ENCODE measurements at regions not wholly inside any gene's neighbourhood (a gene's known extent, or its start where the extent isn't known, plus 50 kb on each side); places are given as distances from the start of the nearest gene placed in this dataset.
A peak's percentile ranks its signal among the peaks of the same experiment; 100 is the strongest.

DNA sequence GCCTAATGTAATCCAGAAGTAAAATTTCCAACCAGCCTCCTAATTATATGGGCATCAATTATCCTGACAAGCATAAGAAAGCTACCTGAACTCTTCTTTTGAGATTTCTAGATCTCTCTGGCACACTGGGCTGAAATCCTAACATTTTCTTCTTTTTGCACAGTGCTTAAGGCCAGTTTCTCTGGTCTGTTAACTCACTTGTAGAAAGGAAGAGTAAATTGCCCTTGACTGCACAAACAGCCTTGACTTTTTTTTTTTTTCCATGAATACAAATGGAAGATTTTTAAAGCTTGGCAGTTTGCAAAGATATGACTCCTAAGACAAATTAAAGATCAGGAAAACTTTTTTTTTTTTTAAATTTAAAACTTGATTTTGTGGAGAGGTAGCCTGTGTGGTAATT lies 291.2 kb upstream of the MON1B start (continued):
- TF ChIP-seq NFE2L2 (conservative IDR thresholded peaks at IDR 0.05; ENCODE audit: low read length) (no peak), HOXB5 (CRISPR knock-in tag; IDR thresholded peaks at IDR 0.05) (no peak), MYC (IDR thresholded peaks at IDR 0.05; ENCODE audit: borderline replicate concordance, low read length) (no peak)
- TF ChIP-seq, protein P1, sequence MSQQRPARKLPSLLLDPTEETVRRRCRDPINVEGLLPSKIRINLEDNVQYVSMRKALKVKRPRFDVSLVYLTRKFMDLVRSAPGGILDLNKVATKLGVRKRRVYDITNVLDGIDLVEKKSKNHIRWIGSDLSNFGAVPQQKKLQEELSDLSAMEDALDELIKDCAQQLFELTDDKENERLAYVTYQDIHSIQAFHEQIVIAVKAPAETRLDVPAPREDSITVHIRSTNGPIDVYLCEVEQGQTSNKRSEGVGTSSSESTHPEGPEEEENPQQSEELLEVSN (IDR thresholded peaks at IDR 0.05; ENCODE audit: borderline replicate concordance, low read depth) = no peak

DNA sequence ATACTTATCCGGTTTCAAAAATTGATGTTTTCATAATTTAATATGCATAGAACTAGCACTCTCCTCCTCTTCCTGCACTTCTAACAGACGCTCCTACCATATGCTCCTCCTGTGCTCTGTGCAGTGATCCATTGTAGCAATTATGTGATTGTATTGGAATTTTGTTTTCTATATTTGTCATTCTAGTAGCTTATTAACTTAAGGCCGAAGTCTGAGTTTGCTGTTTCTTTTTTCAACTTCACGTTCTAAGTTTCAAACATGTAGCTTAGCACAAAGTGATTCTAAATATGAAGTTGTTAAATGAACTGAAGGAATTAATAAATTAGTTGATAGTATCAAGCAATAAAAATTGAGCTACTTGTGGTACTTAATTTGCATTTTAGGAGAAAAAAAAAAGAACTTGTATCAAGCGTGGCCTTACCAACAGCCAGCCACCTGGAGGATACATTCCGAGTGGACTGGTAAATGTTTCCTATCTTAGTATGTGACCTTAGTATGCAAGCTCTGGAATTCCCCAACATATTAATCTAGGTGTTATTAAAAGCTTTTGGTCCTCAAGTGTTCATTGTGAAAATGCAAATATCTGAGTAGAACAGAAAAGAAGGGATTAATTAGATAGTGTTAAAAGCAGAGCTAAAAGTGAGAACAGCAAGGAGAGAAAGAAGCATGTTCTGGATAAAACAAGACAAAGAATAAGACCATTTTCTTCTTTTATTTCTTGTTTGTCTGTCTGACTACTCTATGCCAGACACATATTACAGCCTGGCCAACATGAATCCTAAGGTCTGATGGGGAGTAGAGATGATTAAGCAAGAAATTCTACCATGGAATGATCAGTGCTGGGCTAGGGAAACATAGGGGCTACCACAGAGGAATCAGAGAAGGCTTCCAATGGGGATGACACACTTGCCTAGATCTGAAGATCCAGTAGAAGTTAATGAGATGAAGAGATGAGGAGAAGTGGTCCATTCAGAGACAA lies 290.4 kb upstream of the MON1B start:
- POLR2A ChIA-PET = no interaction called here
- no peak for TF ChIP-seq NPAS2 (CRISPR knock-in tag; IDR thresholded peaks at IDR 0.05; ENCODE audit: borderline replicate concordance)
- no peak for TF ChIP-seq GATA3 (IDR thresholded peaks at IDR 0.05; ENCODE audit: borderline replicate concordance)
- TF ChIP-seq RARB (CRISPR knock-in tag; IDR thresholded peaks at IDR 0.05) = no peak
- no peak for TF ChIP-seq HEYL (CRISPR knock-in tag; IDR thresholded peaks at IDR 0.05)
- no peak for TF ChIP-seq EHF (CRISPR knock-in tag; IDR thresholded peaks at IDR 0.05)
- H3K4me3 ChIP-seq = no peak overlapping the region
- H3K27ac ChIP-seq = peak overlapping the region in 1 of 2 experiments; percentile 55; a peak in 3 of 6 replicates
- ATAC-seq = peak; percentile 66 to 83; a peak in 4 of 6 replicates
- CTCF ChIA-PET = interaction anchor here (0.7 to 1.5 kb wide), 5 partner anchors 9 to 70 kb away, joined by 3 to 5 read pairs (median 4); no protein-coding TSS in a partner anchor
- H3K9me3 ChIP-seq = no peaks in the 10 kb centered on the region
- H3K4me1 ChIP-seq = peaks cover 25% of the 10 kb centered on the region
- DNase-seq (ENCODE audit: low read depth in 1 of 2, low spot score in 1 of 2) = peak in 1 of 2 experiments; percentile 28
- FAIRE-seq = peak; percentile 43
- WGBS (ENCODE audit: missing lambda C conversion rate) = 14% methylated on average over 6 of the region's 6 CpGs
- peak overlapping the region; percentile 53 for H3K4me2 ChIP-seq

DNA sequence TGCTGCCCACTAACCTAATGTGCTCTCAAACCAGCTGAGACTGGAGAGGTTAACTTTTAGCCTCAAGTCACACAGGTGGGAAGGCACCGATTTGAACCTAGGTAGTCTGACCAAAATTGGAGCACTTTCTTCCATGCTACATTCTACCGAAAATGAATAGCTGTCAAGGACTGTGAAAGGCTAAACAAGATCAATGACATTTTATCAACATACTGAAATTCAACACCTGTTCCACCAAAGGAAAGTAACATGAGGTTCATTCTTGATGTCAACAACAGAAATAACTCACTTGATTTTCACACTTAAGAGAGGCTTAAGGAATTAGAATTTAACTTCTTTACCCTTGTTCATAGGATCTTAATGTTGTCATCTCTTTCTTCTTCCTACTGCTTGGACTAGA lies 284.4 kb upstream of the MON1B start:
- no peak overlapping the region for H3K4me3 ChIP-seq
- H3K27ac ChIP-seq = no peak overlapping the region
- ChIA-PET POLR2A (no interaction called here), CTCF (interaction anchor here (0.6 to 1.4 kb wide), 2 partner anchors 18 to 170 kb away, joined by 3 to 4 read pairs; no protein-coding TSS in a partner anchor)
- peaks cover 19% of the 10 kb centered on the region for H3K4me1 ChIP-seq
- FAIRE-seq (no peak), DNase-seq (ENCODE audit: low read depth in 1 of 2, low spot score in 1 of 2) (no peak), ATAC-seq (no peak)
- H3K9me3 ChIP-seq = no peaks in the 10 kb centered on the region
- WGBS (ENCODE audit: missing lambda C conversion rate) = 60% methylated on average over 2 of the region's 2 CpGs
- TF ChIP-seq, protein P2, sequence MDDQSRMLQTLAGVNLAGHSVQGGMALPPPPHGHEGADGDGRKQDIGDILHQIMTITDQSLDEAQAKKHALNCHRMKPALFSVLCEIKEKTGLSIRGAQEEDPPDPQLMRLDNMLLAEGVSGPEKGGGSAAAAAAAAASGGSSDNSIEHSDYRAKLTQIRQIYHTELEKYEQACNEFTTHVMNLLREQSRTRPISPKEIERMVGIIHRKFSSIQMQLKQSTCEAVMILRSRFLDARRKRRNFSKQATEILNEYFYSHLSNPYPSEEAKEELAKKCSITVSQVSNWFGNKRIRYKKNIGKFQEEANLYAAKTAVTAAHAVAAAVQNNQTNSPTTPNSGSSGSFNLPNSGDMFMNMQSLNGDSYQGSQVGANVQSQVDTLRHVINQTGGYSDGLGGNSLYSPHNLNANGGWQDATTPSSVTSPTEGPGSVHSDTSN (IDR thresholded peaks at IDR 0.05) = no peak
- TF ChIP-seq BHLHE40 (IDR thresholded peaks at IDR 0.05; ENCODE audit: low read depth, low read length) (no peak), POLR2A (IDR thresholded peaks at IDR 0.05; ENCODE audit: low read length) (no peak)
- H3K4me2 ChIP-seq = no peak overlapping the region

DNA sequence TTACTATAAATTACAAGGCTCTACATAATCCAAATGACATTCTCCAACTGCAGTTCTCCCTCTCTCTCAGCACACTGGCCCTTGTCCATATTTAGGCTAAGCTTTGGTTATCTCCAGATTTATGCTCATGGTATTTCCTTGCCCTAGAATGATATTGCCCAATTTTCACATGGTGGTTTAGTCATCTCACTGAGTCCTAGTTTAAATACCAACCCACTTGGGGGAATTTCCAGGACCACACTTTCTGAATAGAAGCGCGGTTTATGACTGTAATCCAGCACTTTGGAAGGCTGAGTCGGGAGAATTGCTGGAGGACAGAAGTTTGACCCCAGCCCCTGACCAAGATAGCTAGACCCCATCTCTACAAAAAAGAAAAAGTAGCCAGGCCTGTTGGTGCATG lies 280.1 kb upstream of the MON1B start:
- no peak for FAIRE-seq
- 32% methylated on average over 3 of the region's 3 CpGs for WGBS (ENCODE audit: missing lambda C conversion rate)
- peak; percentile 64 for TF ChIP-seq FOSL2 (IDR thresholded peaks at IDR 0.05)
- TF ChIP-seq FOSL2 (CRISPR knock-in tag; IDR thresholded peaks at IDR 0.05) = peak; percentile 78
- peak; percentile 47 to 65; a peak in 2 of 5 replicates for TF ChIP-seq EP300 (IDR thresholded peaks at IDR 0.05)
- TF ChIP-seq TFCP2L1 (CRISPR knock-in tag; IDR thresholded peaks at IDR 0.05) = no peak
- TF ChIP-seq CBX2 (IDR thresholded peaks at IDR 0.05; ENCODE audit: borderline replicate concordance, low read depth) = no peak
- TF ChIP-seq RAD21 (conservative IDR thresholded peaks at IDR 0.05 in 1 of 2, IDR thresholded peaks at IDR 0.05 in 1 of 2) = peak in 1 of 2 experiments; percentile 43; a peak in 1 of 5 replicates
- TF ChIP-seq MAFK (IDR thresholded peaks at IDR 0.05; ENCODE audit: partially characterized antibody) = peak; percentile 30
- TF ChIP-seq, protein P3, sequence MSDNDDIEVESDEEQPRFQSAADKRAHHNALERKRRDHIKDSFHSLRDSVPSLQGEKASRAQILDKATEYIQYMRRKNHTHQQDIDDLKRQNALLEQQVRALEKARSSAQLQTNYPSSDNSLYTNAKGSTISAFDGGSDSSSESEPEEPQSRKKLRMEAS (IDR thresholded peaks at IDR 0.05) = peak; percentile 39; the same call in 1 of the 2 replicates
- no peak for TF ChIP-seq ESRRA (IDR thresholded peaks at IDR 0.05; ENCODE audit: borderline replicate concordance, low read length)
- TF ChIP-seq GATA3 (IDR thresholded peaks at IDR 0.05; ENCODE audit: borderline replicate concordance) = peak; percentile 56; the same call in 1 of the 2 replicates
- TF ChIP-seq FOXS1 (CRISPR knock-in tag; IDR thresholded peaks at IDR 0.05) = no peak
- no peak for TF ChIP-seq SREBF2 (IDR thresholded peaks at IDR 0.05)
- TF ChIP-seq, protein P4, sequence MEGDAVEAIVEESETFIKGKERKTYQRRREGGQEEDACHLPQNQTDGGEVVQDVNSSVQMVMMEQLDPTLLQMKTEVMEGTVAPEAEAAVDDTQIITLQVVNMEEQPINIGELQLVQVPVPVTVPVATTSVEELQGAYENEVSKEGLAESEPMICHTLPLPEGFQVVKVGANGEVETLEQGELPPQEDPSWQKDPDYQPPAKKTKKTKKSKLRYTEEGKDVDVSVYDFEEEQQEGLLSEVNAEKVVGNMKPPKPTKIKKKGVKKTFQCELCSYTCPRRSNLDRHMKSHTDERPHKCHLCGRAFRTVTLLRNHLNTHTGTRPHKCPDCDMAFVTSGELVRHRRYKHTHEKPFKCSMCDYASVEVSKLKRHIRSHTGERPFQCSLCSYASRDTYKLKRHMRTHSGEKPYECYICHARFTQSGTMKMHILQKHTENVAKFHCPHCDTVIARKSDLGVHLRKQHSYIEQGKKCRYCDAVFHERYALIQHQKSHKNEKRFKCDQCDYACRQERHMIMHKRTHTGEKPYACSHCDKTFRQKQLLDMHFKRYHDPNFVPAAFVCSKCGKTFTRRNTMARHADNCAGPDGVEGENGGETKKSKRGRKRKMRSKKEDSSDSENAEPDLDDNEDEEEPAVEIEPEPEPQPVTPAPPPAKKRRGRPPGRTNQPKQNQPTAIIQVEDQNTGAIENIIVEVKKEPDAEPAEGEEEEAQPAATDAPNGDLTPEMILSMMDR (IDR thresholded peaks at IDR 0.05) = no peak
- no peak for TF ChIP-seq RARB (CRISPR knock-in tag; IDR thresholded peaks at IDR 0.05)
- 0 out of 3 replicates have a peak, but pooled peaks have one; percentile 5 for TF ChIP-seq SMC3 (IDR thresholded peaks at IDR 0.05)
- TF ChIP-seq, protein P5, sequence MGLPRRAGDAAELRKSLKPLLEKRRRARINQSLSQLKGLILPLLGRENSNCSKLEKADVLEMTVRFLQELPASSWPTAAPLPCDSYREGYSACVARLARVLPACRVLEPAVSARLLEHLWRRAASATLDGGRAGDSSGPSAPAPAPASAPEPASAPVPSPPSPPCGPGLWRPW (IDR thresholded peaks at IDR 0.05) = peak; percentile 49; the same call in 1 of the 2 replicates
- TF ChIP-seq, protein P6, sequence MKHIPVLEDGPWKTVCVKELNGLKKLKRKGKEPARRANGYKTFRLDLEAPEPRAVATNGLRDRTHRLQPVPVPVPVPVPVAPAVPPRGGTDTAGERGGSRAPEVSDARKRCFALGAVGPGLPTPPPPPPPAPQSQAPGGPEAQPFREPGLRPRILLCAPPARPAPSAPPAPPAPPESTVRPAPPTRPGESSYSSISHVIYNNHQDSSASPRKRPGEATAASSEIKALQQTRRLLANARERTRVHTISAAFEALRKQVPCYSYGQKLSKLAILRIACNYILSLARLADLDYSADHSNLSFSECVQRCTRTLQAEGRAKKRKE (CRISPR knock-in tag; IDR thresholded peaks at IDR 0.05; ENCODE audit: low read depth) = no peak

More for the DNA sequence above, 280.1 kb upstream of the MON1B start:
- Histone ChIP-seq H3K4me2 (peak overlapping the region; percentile 74), H3K4me1 (peaks cover 36% of the 10 kb centered on the region), H3K27ac (peak overlapping the region; percentile 66 to 83; a peak in 5 of 6 replicates), H3K9me3 (no peaks in the 10 kb centered on the region), H3K4me3 (no peak overlapping the region)
- ChIA-PET CTCF (interaction anchor here (0.7 to 1.6 kb wide), 4 partner anchors 10 to 18 kb away, joined by 3 to 4 read pairs (median 4); no protein-coding TSS in a partner anchor), POLR2A (no interaction called here)
- ATAC-seq (peak; percentile 97 to 99), DNase-seq (ENCODE audit: low read depth in 1 of 2, low spot score in 1 of 2) (peak; percentile 24 to 68)

Measured in A549 (cell line).